ENCODE measurements at regions not wholly inside any gene's neighbourhood (a gene's known extent, or its start where the extent isn't known, plus 50 kb on each side); places are given as distances from the start of the nearest gene placed in this dataset.

GRCh38 chr13:40254394-40254793 is 412.0 kb downstream of the FOXO1 start:
- Histone ChIP-seq H3K9ac (ENCODE audit: low read length) (no peak overlapping the region), H4K8ac (ENCODE audit: low read length) (no peak overlapping the region), H3K27me3 (ENCODE audit: control insufficient read depth in 1 of 2, insufficient read depth in 1 of 2, low read length in 2 of 2) (peaks cover 0 to 5% of the 10 kb centered on the region in 2 experiments), H2AK5ac (ENCODE audit: low read length, severe bottlenecking) (no peak overlapping the region), H4K91ac (ENCODE audit: low read length) (no peak overlapping the region), H2BK5ac (ENCODE audit: low read depth, low read length, poor library complexity, severe bottlenecking) (no peak overlapping the region), H2BK120ac (ENCODE audit: low read depth, low read length) (no peak overlapping the region), H2BK12ac (ENCODE audit: low read length in 2 of 2) (no peak overlapping the region), H3K79me1 (replicated peaks; ENCODE audit: low read length, poor library complexity, severe bottlenecking) (no peaks in the 10 kb centered on the region), H3K18ac (ENCODE audit: low read depth in 1 of 2, low read length in 2 of 2) (no peak overlapping the region), H3K27ac (ENCODE audit: low read length, poor library complexity, severe bottlenecking) (no peak overlapping the region), H3K4me1 (ENCODE audit: control insufficient read depth, insufficient read depth, low read depth, low read length) (peaks cover 9% of the 10 kb centered on the region), H3K4me3 (ENCODE audit: insufficient read depth in 1 of 2, low read depth in 1 of 2, low read length in 2 of 2) (no peak overlapping the region), H3K36me3 (ENCODE audit: control insufficient read depth in 1 of 2, insufficient read depth in 2 of 2, low read depth in 1 of 2, low read length in 2 of 2) (no peaks in the 10 kb centered on the region), H3K4ac (ENCODE audit: low read depth in 1 of 2, low read length in 2 of 2) (no peak overlapping the region), H3K23ac (ENCODE audit: low read length in 2 of 2) (no peak overlapping the region), H3K14ac (ENCODE audit: low read length in 2 of 2) (no peak overlapping the region), H2AFZ (ENCODE audit: low read depth, low read length) (no peak overlapping the region), H3K9me3 (ENCODE audit: control insufficient read depth, low read length) (no peaks in the 10 kb centered on the region), H2BK15ac (ENCODE audit: low read depth, poor library complexity, severe bottlenecking) (no peak overlapping the region), H3K4me2 (ENCODE audit: low read length, poor library complexity, severe bottlenecking) (no peak overlapping the region)
- no peak for DNase-seq
- whole genome bisulfite sequencing, result 84% methylated on average over 2 of the region's 2 CpGs

GRCh38 chr13:40255551-40255950 is 410.9 kb downstream of the FOXO1 start:
- H3K79me1 ChIP-seq (replicated peaks; ENCODE audit: low read length, poor library complexity, severe bottlenecking), result no peaks in the 10 kb centered on the region
- 39% methylated on average over 2 of the region's 5 CpGs for WGBS
- H2AK5ac ChIP-seq (ENCODE audit: low read length, severe bottlenecking), result no peak overlapping the region
- no peak overlapping the region for H4K91ac ChIP-seq (ENCODE audit: low read length)
- no peak overlapping the region for H4K8ac ChIP-seq (ENCODE audit: low read length)
- no peak overlapping the region for H3K9ac ChIP-seq (ENCODE audit: low read length)
- H3K14ac ChIP-seq (ENCODE audit: low read length in 2 of 2), result no peak overlapping the region
- DNase-seq, result no peak
- H3K9me3 ChIP-seq (ENCODE audit: control insufficient read depth, low read length), result no peaks in the 10 kb centered on the region
- no peak overlapping the region for H3K23ac ChIP-seq (ENCODE audit: low read length in 2 of 2)
- no peak overlapping the region for H3K4me2 ChIP-seq (ENCODE audit: low read length, poor library complexity, severe bottlenecking)
- H3K4me1 ChIP-seq (ENCODE audit: control insufficient read depth, insufficient read depth, low read depth, low read length), result peaks cover 9% of the 10 kb centered on the region
- H2AFZ ChIP-seq (ENCODE audit: low read depth, low read length), result no peak overlapping the region
- no peak overlapping the region for H2BK5ac ChIP-seq (ENCODE audit: low read depth, low read length, poor library complexity, severe bottlenecking)
- H2BK15ac ChIP-seq (ENCODE audit: low read depth, poor library complexity, severe bottlenecking), result no peak overlapping the region
- H3K27ac ChIP-seq (ENCODE audit: low read length, poor library complexity, severe bottlenecking), result no peak overlapping the region
- H3K36me3 ChIP-seq (ENCODE audit: control insufficient read depth in 1 of 2, insufficient read depth in 2 of 2, low read depth in 1 of 2, low read length in 2 of 2), result no peaks in the 10 kb centered on the region
- no peak overlapping the region for H3K4ac ChIP-seq (ENCODE audit: low read depth in 1 of 2, low read length in 2 of 2)
- H2BK12ac ChIP-seq (ENCODE audit: low read length in 2 of 2), result no peak overlapping the region
- H3K18ac ChIP-seq (ENCODE audit: low read depth in 1 of 2, low read length in 2 of 2), result no peak overlapping the region
- H3K27me3 ChIP-seq (ENCODE audit: control insufficient read depth in 1 of 2, insufficient read depth in 1 of 2, low read length in 2 of 2), result peaks cover 0 to 5% of the 10 kb centered on the region in 2 experiments
- H2BK120ac ChIP-seq (ENCODE audit: low read depth, low read length), result no peak overlapping the region
- H3K4me3 ChIP-seq (ENCODE audit: insufficient read depth in 1 of 2, low read depth in 1 of 2, low read length in 2 of 2), result no peak overlapping the region

- H4K8ac ChIP-seq (ENCODE audit: low read length), result no peak overlapping the region
- H2AFZ ChIP-seq (ENCODE audit: low read depth, low read length), result no peak overlapping the region
- no peak overlapping the region for H3K9ac ChIP-seq (ENCODE audit: low read length)
- H3K36me3 ChIP-seq (ENCODE audit: control insufficient read depth in 1 of 2, insufficient read depth in 2 of 2, low read depth in 1 of 2, low read length in 2 of 2), result no peaks in the 10 kb centered on the region
- no peaks in the 10 kb centered on the region for H3K9me3 ChIP-seq (ENCODE audit: control insufficient read depth, low read length)
- no peak overlapping the region for H3K23ac ChIP-seq (ENCODE audit: low read length in 2 of 2)
- no peak overlapping the region for H2AK5ac ChIP-seq (ENCODE audit: low read length, severe bottlenecking)
- no peak overlapping the region for H3K18ac ChIP-seq (ENCODE audit: low read depth in 1 of 2, low read length in 2 of 2)
- DNase-seq, result no peak
- WGBS, result 67% methylated on average over 1 of the region's 1 CpG
- no peak overlapping the region for H4K91ac ChIP-seq (ENCODE audit: low read length)
- H3K79me1 ChIP-seq (replicated peaks; ENCODE audit: low read length, poor library complexity, severe bottlenecking), result no peaks in the 10 kb centered on the region
- H3K4me1 ChIP-seq (ENCODE audit: control insufficient read depth, insufficient read depth, low read depth, low read length), result peaks cover 3% of the 10 kb centered on the region
- H2BK120ac ChIP-seq (ENCODE audit: low read depth, low read length), result no peak overlapping the region
- no peak overlapping the region for H3K4me2 ChIP-seq (ENCODE audit: low read length, poor library complexity, severe bottlenecking)
- no peak overlapping the region for H2BK12ac ChIP-seq (ENCODE audit: low read length in 2 of 2)
- no peak overlapping the region for H2BK5ac ChIP-seq (ENCODE audit: low read depth, low read length, poor library complexity, severe bottlenecking)
- peaks cover 0 to 6% of the 10 kb centered on the region in 2 experiments for H3K27me3 ChIP-seq (ENCODE audit: control insufficient read depth in 1 of 2, insufficient read depth in 1 of 2, low read length in 2 of 2)
- no peak overlapping the region for H3K14ac ChIP-seq (ENCODE audit: low read length in 2 of 2)
- H2BK15ac ChIP-seq (ENCODE audit: low read depth, poor library complexity, severe bottlenecking), result no peak overlapping the region
- no peak overlapping the region for H3K27ac ChIP-seq (ENCODE audit: low read length, poor library complexity, severe bottlenecking)
- no peak overlapping the region for H3K4ac ChIP-seq (ENCODE audit: low read depth in 1 of 2, low read length in 2 of 2)
- H3K4me3 ChIP-seq (ENCODE audit: insufficient read depth in 1 of 2, low read depth in 1 of 2, low read length in 2 of 2), result no peak overlapping the region
Observed at GRCh38 chr13:40259899-40260298, 406.5 kb downstream of the FOXO1 start.

GRCh38 chr13:40261336-40261735 is 405.1 kb downstream of the FOXO1 start:
- no peaks in the 10 kb centered on the region for H3K79me1 ChIP-seq (replicated peaks; ENCODE audit: low read length, poor library complexity, severe bottlenecking)
- H3K9ac ChIP-seq (ENCODE audit: low read length), result no peak overlapping the region
- H2BK5ac ChIP-seq (ENCODE audit: low read depth, low read length, poor library complexity, severe bottlenecking), result no peak overlapping the region
- H4K91ac ChIP-seq (ENCODE audit: low read length), result no peak overlapping the region
- H2BK12ac ChIP-seq (ENCODE audit: low read length in 2 of 2), result no peak overlapping the region
- no peak overlapping the region for H2AFZ ChIP-seq (ENCODE audit: low read depth, low read length)
- no peak overlapping the region for H4K8ac ChIP-seq (ENCODE audit: low read length)
- no peak for DNase-seq
- H2BK120ac ChIP-seq (ENCODE audit: low read depth, low read length), result no peak overlapping the region
- H3K36me3 ChIP-seq (ENCODE audit: control insufficient read depth in 1 of 2, insufficient read depth in 2 of 2, low read depth in 1 of 2, low read length in 2 of 2), result no peaks in the 10 kb centered on the region
- no peak overlapping the region for H3K4me2 ChIP-seq (ENCODE audit: low read length, poor library complexity, severe bottlenecking)
- H3K9me3 ChIP-seq (ENCODE audit: control insufficient read depth, low read length), result no peaks in the 10 kb centered on the region
- no peak overlapping the region for H3K18ac ChIP-seq (ENCODE audit: low read depth in 1 of 2, low read length in 2 of 2)
- no peak overlapping the region for H2BK15ac ChIP-seq (ENCODE audit: low read depth, poor library complexity, severe bottlenecking)
- no peak overlapping the region for H2AK5ac ChIP-seq (ENCODE audit: low read length, severe bottlenecking)
- H3K27ac ChIP-seq (ENCODE audit: low read length, poor library complexity, severe bottlenecking), result no peak overlapping the region
- H3K14ac ChIP-seq (ENCODE audit: low read length in 2 of 2), result no peak overlapping the region
- WGBS, result 71% methylated on average over 4 of the region's 4 CpGs
- H3K4ac ChIP-seq (ENCODE audit: low read depth in 1 of 2, low read length in 2 of 2), result no peak overlapping the region
- no peak overlapping the region for H3K23ac ChIP-seq (ENCODE audit: low read length in 2 of 2)
- peaks cover 0 to 5% of the 10 kb centered on the region in 2 experiments for H3K27me3 ChIP-seq (ENCODE audit: control insufficient read depth in 1 of 2, insufficient read depth in 1 of 2, low read length in 2 of 2)
- H3K4me3 ChIP-seq (ENCODE audit: insufficient read depth in 1 of 2, low read depth in 1 of 2, low read length in 2 of 2), result no peak overlapping the region
- H3K4me1 ChIP-seq (ENCODE audit: control insufficient read depth, insufficient read depth, low read depth, low read length), result no peaks in the 10 kb centered on the region
